Mesendoderm (in vitro differentiated cells): ENCODE measurements at regions not wholly inside any gene's neighbourhood (a gene's known extent, or its start where the extent isn't known, plus 50 kb on each side); places are given as distances from the start of the nearest gene placed in this dataset.
A peak's percentile ranks its signal among the peaks of the same experiment; 100 is the strongest.
"Not testable (repeated sequence)": the region's sequence is repeated elsewhere in the genome, so short reads cannot be mapped to it uniquely, and the experiment has no call there.

Source experiments
- DNase-seq: peaks from one replicate; pipeline ENCODE4 v3.0.0; 2013
- H2AK5ac ChIP-seq: 2 replicates; pipeline ENCODE4 v1.6.1; 2013; ENCODE audit warnings: low read length, inconsistent platforms
- H2BK120ac ChIP-seq: 2 replicates; pipeline ENCODE4 v1.6.1; 2013; ENCODE audit warnings: low read depth, mild to moderate bottlenecking, low read length, moderate library complexity, mixed read lengths
- H2BK15ac ChIP-seq: replicated peaks from 2 replicates; pipeline ENCODE4 v1.6.1; 2013; ENCODE audit warnings: low read depth, mild to moderate bottlenecking, moderate library complexity
- H2BK5ac ChIP-seq: 2 replicates; pipeline ENCODE4 v1.6.1; 2013; ENCODE audit warnings: low read length, inconsistent platforms
- H3K18ac ChIP-seq: 2 replicates; pipeline ENCODE4 v1.6.1; 2013; ENCODE audit warnings: mild to moderate bottlenecking, low read length, mixed read lengths
- H3K23ac ChIP-seq: one replicate; pipeline ENCODE4 v1.6.1; 2013; ENCODE audit warnings: low read length
- H3K27ac ChIP-seq: 2 replicates; pipeline ENCODE4 v1.5.1; 2013; ENCODE audit warnings: low read depth, mild to moderate bottlenecking, inconsistent platforms, low read length, moderate library complexity
- H3K27me3 ChIP-seq: 2 replicates; pipeline ENCODE4 v1.6.1; 2013; ENCODE audit warnings: low read length, control low read depth, mild to moderate bottlenecking, inconsistent platforms; ENCODE audit not compliant: insufficient read depth, poor library complexity
- H3K36me3 ChIP-seq: 2 replicates; pipeline ENCODE4 v1.6.1; 2013; ENCODE audit warnings: low read length, inconsistent platforms; ENCODE audit not compliant: control insufficient read depth, insufficient read depth
- H3K4ac ChIP-seq: one replicate; pipeline ENCODE4 v1.6.1; 2013; ENCODE audit warnings: low read depth, mild to moderate bottlenecking, low read length, moderate library complexity
- H3K4me1 ChIP-seq: 2 replicates; pipeline ENCODE4 v1.6.1; 2013; ENCODE audit warnings: low read depth, low read length, inconsistent platforms; ENCODE audit not compliant: control insufficient read depth
- H3K4me2 ChIP-seq: 2 replicates; pipeline ENCODE4 v1.6.1; 2013; ENCODE audit warnings: low read length
- H3K4me3 ChIP-seq: 2 replicates; pipeline ENCODE4 v1.5.1; 2013; ENCODE audit warnings: mild to moderate bottlenecking, low read length
- H3K56ac ChIP-seq: one replicate; pipeline ENCODE4 v1.6.1; 2013; ENCODE audit warnings: low read length
- H3K79me1 ChIP-seq: 2 replicates; pipeline ENCODE4 v1.6.1; 2013; ENCODE audit warnings: low read length, inconsistent platforms
- H3K79me2 ChIP-seq: 2 replicates; pipeline ENCODE4 v1.6.1; 2013; ENCODE audit warnings: mild to moderate bottlenecking, low read length; ENCODE audit not compliant: control insufficient read depth, insufficient read depth
- H3K9ac ChIP-seq: 2 replicates; pipeline ENCODE4 v1.6.1; 2013; ENCODE audit warnings: low read length, inconsistent platforms
- H4K5ac ChIP-seq: one replicate; pipeline ENCODE4 v1.6.1; 2013; ENCODE audit warnings: low read length
- H4K8ac ChIP-seq: one replicate; pipeline ENCODE4 v1.6.1; 2013; ENCODE audit warnings: low read depth, mild to moderate bottlenecking, control low read depth, low read length, moderate library complexity
- WGBS: extraction: QIAGEN DNeasy Blood & Tissue Kit; methylation state at CpG from one replicate; pipeline ENCODE4 v1.1.7; 2013; ENCODE audit warnings: low lambda C conversion rate, missing lambda C conversion rate; ENCODE audit not compliant: insufficient coverage; ENCODE audit errors: extremely low coverage; 5-methylcytosine and 5-hydroxymethylcytosine counted together

DNA sequence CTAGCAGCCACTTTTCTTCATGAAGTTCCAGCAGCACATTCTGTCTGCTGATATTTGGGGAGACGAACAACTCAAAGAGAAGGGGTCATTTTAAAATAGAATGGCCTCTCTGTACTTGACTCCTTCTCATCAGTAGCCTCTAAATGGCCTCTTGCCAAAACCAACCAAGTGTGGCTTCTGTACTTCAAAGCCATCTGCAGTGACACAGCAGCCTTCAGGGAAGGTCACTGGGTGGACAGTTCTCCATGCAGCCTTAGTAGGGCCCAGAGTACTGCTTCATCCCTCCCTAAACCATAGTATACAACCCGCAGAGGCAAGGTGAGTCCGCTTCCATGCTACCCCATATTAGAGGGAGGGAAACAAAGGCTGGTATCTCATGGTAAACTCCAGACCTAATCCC, 249.2 kb upstream of the NBPF12 start:
- H3K79me2 ChIP-seq, H3K4me2 ChIP-seq, H3K4ac ChIP-seq, H2BK120ac ChIP-seq, H3K18ac ChIP-seq, H3K36me3 ChIP-seq, H3K27ac ChIP-seq, H3K23ac ChIP-seq, H3K4me3 ChIP-seq, H2BK5ac ChIP-seq, H2AK5ac ChIP-seq, H3K9ac ChIP-seq, H4K8ac ChIP-seq, H4K5ac ChIP-seq, H3K79me1 ChIP-seq, H3K4me1 ChIP-seq, H3K27me3 ChIP-seq, H3K56ac ChIP-seq, DNase-seq, H2BK15ac ChIP-seq: not testable (repeated sequence)
- WGBS = no CpG with 5 or more reads among the region's 3 CpGs

DNA sequence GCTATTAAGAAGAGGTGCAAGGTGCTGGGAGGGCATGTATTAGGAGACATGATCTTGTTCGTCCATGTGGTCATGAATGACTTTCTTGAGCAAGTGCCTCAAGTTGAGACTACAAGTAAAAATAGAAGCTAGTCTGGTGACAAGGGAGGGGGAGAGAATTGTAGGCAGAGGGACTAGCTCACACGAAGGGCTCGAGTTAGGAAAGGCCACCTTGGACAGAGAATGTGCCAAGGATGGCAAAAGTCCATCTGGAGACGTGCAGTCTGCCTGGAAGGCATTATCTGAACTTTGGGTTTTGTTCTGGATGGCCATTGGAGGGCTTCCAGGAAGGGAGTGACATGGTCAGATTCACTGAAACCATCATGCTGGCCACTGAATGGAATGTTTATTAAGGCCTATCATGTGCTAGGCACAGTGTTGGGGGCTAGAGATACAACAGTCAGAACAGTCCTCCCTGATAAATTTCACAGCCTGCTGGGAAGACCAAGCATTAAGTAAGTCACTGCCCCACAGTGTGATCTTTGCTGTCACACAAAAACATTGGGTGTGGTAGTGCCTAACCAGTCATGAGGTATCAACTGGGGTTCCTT, 251.3 kb upstream of the NBPF12 start:
- not testable (repeated sequence) for H4K5ac ChIP-seq, H2BK5ac ChIP-seq, H3K9ac ChIP-seq, H3K18ac ChIP-seq, H3K4me2 ChIP-seq, H3K4me3 ChIP-seq, H3K4me1 ChIP-seq, H2BK15ac ChIP-seq, H3K23ac ChIP-seq, H4K8ac ChIP-seq, H2AK5ac ChIP-seq, H2BK120ac ChIP-seq, H3K36me3 ChIP-seq, H3K4ac ChIP-seq, H3K79me1 ChIP-seq, H3K56ac ChIP-seq, DNase-seq, H3K27ac ChIP-seq, H3K27me3 ChIP-seq, H3K79me2 ChIP-seq
- no CpG with 5 or more reads among the region's 4 CpGs for WGBS

DNA sequence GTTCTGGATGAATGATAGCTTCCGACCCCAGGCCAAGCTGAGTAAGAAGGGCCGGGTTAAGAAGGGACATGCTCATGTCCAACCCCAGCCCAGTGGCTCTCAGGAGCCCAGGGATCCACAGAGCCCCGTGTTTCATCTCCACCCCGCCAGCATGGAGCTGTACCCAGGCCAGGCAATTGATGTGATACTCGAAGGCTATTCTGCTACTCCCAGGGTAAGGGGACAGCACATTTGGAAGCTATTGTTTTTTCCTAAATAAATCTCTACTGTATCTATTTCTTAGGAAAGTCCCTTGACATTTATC, 255.0 kb upstream of the NBPF12 start:
- not testable (repeated sequence) for H2BK5ac ChIP-seq, H3K36me3 ChIP-seq, H3K4ac ChIP-seq, H3K23ac ChIP-seq, H3K4me2 ChIP-seq, H3K56ac ChIP-seq, H3K79me1 ChIP-seq, H3K18ac ChIP-seq, H3K9ac ChIP-seq, H2BK15ac ChIP-seq, H2AK5ac ChIP-seq, H4K8ac ChIP-seq, H2BK120ac ChIP-seq, H3K4me1 ChIP-seq, H3K27ac ChIP-seq, H3K4me3 ChIP-seq, H3K79me2 ChIP-seq, H4K5ac ChIP-seq, H3K27me3 ChIP-seq, DNase-seq
- WGBS = no CpG with 5 or more reads among the region's 5 CpGs

DNA sequence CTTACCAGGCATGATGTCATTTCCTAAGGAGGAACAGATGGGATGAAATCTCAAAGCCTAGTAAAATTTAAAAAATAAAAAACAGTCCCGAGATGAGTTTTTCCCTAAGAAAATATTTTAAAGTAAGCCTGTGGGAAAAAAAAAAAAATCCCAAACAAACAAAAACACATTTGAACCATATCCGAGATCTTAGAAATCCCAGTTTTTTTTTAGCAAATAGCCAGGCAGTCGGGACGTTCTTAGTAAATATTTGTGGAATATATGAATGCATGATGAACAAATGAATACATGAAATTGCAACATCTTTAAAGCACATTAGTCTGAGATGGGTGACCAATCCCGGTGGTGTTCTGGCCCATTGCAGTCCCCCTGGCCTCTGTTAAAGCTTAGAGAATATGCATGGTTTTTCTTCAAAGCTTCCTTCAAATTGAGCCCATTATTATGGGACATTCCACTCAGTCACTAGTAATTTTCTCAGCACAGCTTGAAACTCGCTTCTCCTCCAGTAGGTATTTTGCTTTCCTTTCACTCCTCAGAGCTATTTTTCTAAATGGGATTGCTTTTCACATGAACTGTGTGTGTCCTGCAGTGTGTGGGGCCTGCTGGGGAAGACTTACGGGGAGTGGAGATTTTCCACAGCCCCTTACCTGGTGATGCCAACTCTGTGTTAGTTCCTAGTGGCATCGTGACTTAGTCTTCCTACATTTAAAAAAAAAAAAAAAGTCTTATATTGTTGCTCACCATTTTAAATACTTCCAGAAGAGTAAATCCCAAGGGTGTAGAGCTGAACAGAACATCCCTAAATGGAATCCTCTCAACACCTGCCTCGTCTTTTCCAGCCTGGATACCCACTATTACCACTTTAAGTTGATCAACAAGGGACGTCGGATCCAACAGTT, 255.6 kb upstream of the NBPF12 start:
- H3K56ac ChIP-seq, H3K9ac ChIP-seq, H3K27ac ChIP-seq, H2BK5ac ChIP-seq, H3K18ac ChIP-seq, H2BK15ac ChIP-seq, H3K23ac ChIP-seq, H4K8ac ChIP-seq, H4K5ac ChIP-seq, H3K79me2 ChIP-seq, H3K27me3 ChIP-seq, H3K4me2 ChIP-seq, H2BK120ac ChIP-seq, H3K4me3 ChIP-seq, H2AK5ac ChIP-seq, H3K79me1 ChIP-seq, H3K4ac ChIP-seq, H3K36me3 ChIP-seq, H3K4me1 ChIP-seq: not testable (repeated sequence)
- DNase-seq = peak; percentile 41
- WGBS = no CpG with 5 or more reads among the region's 11 CpGs

DNA sequence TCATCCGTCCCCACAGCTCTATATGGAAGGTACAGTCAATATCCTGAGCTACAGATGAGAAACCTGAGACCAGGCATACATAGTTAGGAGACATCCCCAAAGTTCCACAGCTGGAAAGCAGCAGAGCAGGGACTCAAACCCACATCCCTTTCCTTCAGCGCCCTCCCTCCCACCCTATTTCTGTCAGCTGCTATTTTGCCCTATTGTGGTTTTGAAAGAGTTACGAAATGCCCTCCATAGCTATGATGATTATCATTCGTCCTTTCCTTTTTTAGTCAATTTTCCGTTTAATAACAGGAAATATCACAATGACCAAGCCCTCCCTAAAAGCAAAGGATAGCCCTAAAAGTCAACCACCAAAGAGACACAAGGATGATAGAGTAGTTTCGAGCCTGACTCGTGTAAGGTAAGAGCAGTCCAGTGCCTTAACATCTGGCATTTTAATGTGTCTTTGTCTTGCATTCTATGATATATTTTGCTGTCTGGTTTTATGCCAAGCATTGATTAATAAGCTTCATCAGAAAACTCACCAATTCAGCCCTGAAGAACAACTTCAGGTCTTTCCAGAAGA, 264.3 kb upstream of the NBPF12 start:
- not testable (repeated sequence) for H3K27ac ChIP-seq, H4K5ac ChIP-seq, H3K4me3 ChIP-seq, H3K9ac ChIP-seq, H3K79me2 ChIP-seq, H3K79me1 ChIP-seq, H2BK5ac ChIP-seq, H2BK120ac ChIP-seq, H3K36me3 ChIP-seq, H3K4me1 ChIP-seq, H3K56ac ChIP-seq, H3K4me2 ChIP-seq, H3K27me3 ChIP-seq, H3K18ac ChIP-seq, H3K23ac ChIP-seq, DNase-seq, H3K4ac ChIP-seq, H2AK5ac ChIP-seq, H4K8ac ChIP-seq, H2BK15ac ChIP-seq
- no CpG with 5 or more reads among the region's 7 CpGs for WGBS
